ENCODE measurements at regions not wholly inside any gene's neighbourhood (a gene's known extent, or its start where the extent isn't known, plus 50 kb on each side); places are given as distances from the start of the nearest gene placed in this dataset.
"Not testable (repeated sequence)": the region's sequence is repeated elsewhere in the genome, so short reads cannot be mapped to it uniquely, and the experiment has no call there.

- DNase-seq (ENCODE audit: insufficient read length, low spot score) (no peak), FAIRE-seq (no peak)
- no peak for TF ChIP-seq TAF1 (IDR thresholded peaks at IDR 0.05; ENCODE audit: low read depth, low read length)
- TF ChIP-seq POLR2A (IDR thresholded peaks at IDR 0.05; ENCODE audit: low read depth, low read length): no peak
- no peak for TF ChIP-seq POU2F2 (IDR thresholded peaks at IDR 0.05; ENCODE audit: low read depth, low read length)
- TF ChIP-seq POLR2AphosphoS5 (IDR thresholded peaks at IDR 0.05; ENCODE audit: low read depth, low read length): no peak
- no peak for TF ChIP-seq PAX5 (IDR thresholded peaks at IDR 0.05; ENCODE audit: insufficient read depth, low read length, severe bottlenecking)
- no peak for TF ChIP-seq SPI1 (IDR thresholded peaks at IDR 0.05; ENCODE audit: low read depth, low read length)
Observed at GRCh38 chr13:56720841-56721240, 419.9 kb upstream of the PRR20A start.

- DNase-seq (ENCODE audit: insufficient read length, low spot score) (no peak), FAIRE-seq (no peak)
- TF ChIP-seq POLR2AphosphoS5 (IDR thresholded peaks at IDR 0.05; ENCODE audit: low read depth, low read length) (no peak), POLR2A (IDR thresholded peaks at IDR 0.05; ENCODE audit: low read depth, low read length) (no peak), PAX5 (IDR thresholded peaks at IDR 0.05; ENCODE audit: insufficient read depth, low read length, severe bottlenecking) (no peak), TAF1 (IDR thresholded peaks at IDR 0.05; ENCODE audit: low read depth, low read length) (no peak), SPI1 (IDR thresholded peaks at IDR 0.05; ENCODE audit: low read depth, low read length) (no peak), POU2F2 (IDR thresholded peaks at IDR 0.05; ENCODE audit: low read depth, low read length) (no peak)
Observed at GRCh38 chr13:56735537-56735942, 405.2 kb upstream of the PRR20A start.

GRCh38 chr13:56736966-56737365, 403.8 kb upstream of the PRR20A start:
- FAIRE-seq (no peak), DNase-seq (ENCODE audit: insufficient read length, low spot score) (no peak)
- no peak for TF ChIP-seq POLR2A (IDR thresholded peaks at IDR 0.05; ENCODE audit: low read depth, low read length)
- no peak for TF ChIP-seq SPI1 (IDR thresholded peaks at IDR 0.05; ENCODE audit: low read depth, low read length)
- TF ChIP-seq PAX5 (IDR thresholded peaks at IDR 0.05; ENCODE audit: insufficient read depth, low read length, severe bottlenecking): no peak
- TF ChIP-seq TAF1 (IDR thresholded peaks at IDR 0.05; ENCODE audit: low read depth, low read length): no peak
- TF ChIP-seq POU2F2 (IDR thresholded peaks at IDR 0.05; ENCODE audit: low read depth, low read length): no peak
- no peak for TF ChIP-seq POLR2AphosphoS5 (IDR thresholded peaks at IDR 0.05; ENCODE audit: low read depth, low read length)

- FAIRE-seq (no peak), DNase-seq (ENCODE audit: insufficient read length, low spot score) (no peak)
- TF ChIP-seq POU2F2 (IDR thresholded peaks at IDR 0.05; ENCODE audit: low read depth, low read length): no peak
- TF ChIP-seq SPI1 (IDR thresholded peaks at IDR 0.05; ENCODE audit: low read depth, low read length): no peak
- no peak for TF ChIP-seq TAF1 (IDR thresholded peaks at IDR 0.05; ENCODE audit: low read depth, low read length)
- no peak for TF ChIP-seq POLR2AphosphoS5 (IDR thresholded peaks at IDR 0.05; ENCODE audit: low read depth, low read length)
- no peak for TF ChIP-seq POLR2A (IDR thresholded peaks at IDR 0.05; ENCODE audit: low read depth, low read length)
- TF ChIP-seq PAX5 (IDR thresholded peaks at IDR 0.05; ENCODE audit: insufficient read depth, low read length, severe bottlenecking): no peak
Observed at GRCh38 chr13:56752636-56753035, 388.1 kb upstream of the PRR20A start.

GRCh38 chr13:56755181-56755935, 385.4 kb upstream of the PRR20A start:
- DNase-seq (ENCODE audit: insufficient read length, low spot score) (no peak), FAIRE-seq (no peak)
- no peak for TF ChIP-seq POU2F2 (IDR thresholded peaks at IDR 0.05; ENCODE audit: low read depth, low read length)
- TF ChIP-seq SPI1 (IDR thresholded peaks at IDR 0.05; ENCODE audit: low read depth, low read length): no peak
- no peak for TF ChIP-seq PAX5 (IDR thresholded peaks at IDR 0.05; ENCODE audit: insufficient read depth, low read length, severe bottlenecking)
- no peak for TF ChIP-seq POLR2AphosphoS5 (IDR thresholded peaks at IDR 0.05; ENCODE audit: low read depth, low read length)
- no peak for TF ChIP-seq POLR2A (IDR thresholded peaks at IDR 0.05; ENCODE audit: low read depth, low read length)
- no peak for TF ChIP-seq TAF1 (IDR thresholded peaks at IDR 0.05; ENCODE audit: low read depth, low read length)

GRCh38 chr13:56763333-56763732, 377.4 kb upstream of the PRR20A start:
- DNase-seq (ENCODE audit: insufficient read length, low spot score); FAIRE-seq: not testable (repeated sequence)

GRCh38 chr13:56773148-56773547, 367.6 kb upstream of the PRR20A start:
- FAIRE-seq: no peak
- TF ChIP-seq POU2F2 (IDR thresholded peaks at IDR 0.05; ENCODE audit: low read depth, low read length) (no peak), SPI1 (IDR thresholded peaks at IDR 0.05; ENCODE audit: low read depth, low read length) (no peak), POLR2AphosphoS5 (IDR thresholded peaks at IDR 0.05; ENCODE audit: low read depth, low read length) (no peak)
- no peak for DNase-seq (ENCODE audit: insufficient read length, low spot score)

- TF ChIP-seq PAX5 (IDR thresholded peaks at IDR 0.05; ENCODE audit: insufficient read depth, low read length, severe bottlenecking): no peak
- no peak for TF ChIP-seq TAF1 (IDR thresholded peaks at IDR 0.05; ENCODE audit: low read depth, low read length)
- no peak for FAIRE-seq
Observed at GRCh38 chr13:56789527-56789926, 351.2 kb upstream of the PRR20A start.

GRCh38 chr13:56837161-56837560, 303.6 kb upstream of the PRR20A start:
- DNase-seq (ENCODE audit: insufficient read length, low spot score) (no peak), FAIRE-seq (no peak)
- TF ChIP-seq TAF1 (IDR thresholded peaks at IDR 0.05; ENCODE audit: low read depth, low read length) (no peak), POLR2A (IDR thresholded peaks at IDR 0.05; ENCODE audit: low read depth, low read length) (no peak), SPI1 (IDR thresholded peaks at IDR 0.05; ENCODE audit: low read depth, low read length) (no peak), POLR2AphosphoS5 (IDR thresholded peaks at IDR 0.05; ENCODE audit: low read depth, low read length) (no peak)

More at GRCh38 chr13:56789527-56789926, 351.2 kb upstream of the PRR20A start:
- no peak for DNase-seq (ENCODE audit: insufficient read length, low spot score)

- no peak for DNase-seq (ENCODE audit: insufficient read length, low spot score)
- FAIRE-seq: no peak
- TF ChIP-seq SPI1 (IDR thresholded peaks at IDR 0.05; ENCODE audit: low read depth, low read length): no peak
- TF ChIP-seq POLR2A (IDR thresholded peaks at IDR 0.05; ENCODE audit: low read depth, low read length): no peak
- TF ChIP-seq TAF1 (IDR thresholded peaks at IDR 0.05; ENCODE audit: low read depth, low read length): no peak
- no peak for TF ChIP-seq POU2F2 (IDR thresholded peaks at IDR 0.05; ENCODE audit: low read depth, low read length)
- no peak for TF ChIP-seq POLR2AphosphoS5 (IDR thresholded peaks at IDR 0.05; ENCODE audit: low read depth, low read length)
Observed at GRCh38 chr13:56850852-56851251, 289.9 kb upstream of the PRR20A start.
